ENCODE measurements at regions not wholly inside any gene's neighbourhood (a gene's known extent, or its start where the extent isn't known, plus 50 kb on each side); places are given as distances from the start of the nearest gene placed in this dataset.

DNA sequence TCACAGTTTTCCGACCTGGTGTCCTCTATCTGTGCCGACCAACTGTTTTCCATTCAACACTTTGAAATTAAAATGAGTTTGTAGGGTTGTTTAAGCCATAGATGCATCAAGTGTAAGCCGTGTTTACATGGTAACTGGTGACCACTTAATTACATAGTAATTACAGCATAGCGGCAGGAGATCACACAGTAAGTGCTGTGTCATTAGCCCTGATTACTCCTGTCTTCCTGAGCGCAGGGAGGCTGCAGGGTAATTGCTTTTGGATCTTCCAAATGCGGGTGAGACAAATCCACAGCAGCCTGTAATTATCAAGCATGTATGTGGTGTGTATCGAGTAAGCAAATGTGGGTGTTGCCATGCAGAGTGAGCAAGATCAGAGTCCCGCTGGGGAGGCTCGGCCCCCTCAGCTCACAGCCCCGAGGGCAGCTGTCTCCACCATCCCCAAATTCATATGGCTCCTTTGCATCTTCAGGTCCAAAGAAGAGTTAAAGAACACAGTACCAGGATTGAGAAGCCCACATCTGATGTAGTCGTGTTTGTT, 71.5 kb upstream of the HDAC4 start:
- DNase-seq = no peak

DNA sequence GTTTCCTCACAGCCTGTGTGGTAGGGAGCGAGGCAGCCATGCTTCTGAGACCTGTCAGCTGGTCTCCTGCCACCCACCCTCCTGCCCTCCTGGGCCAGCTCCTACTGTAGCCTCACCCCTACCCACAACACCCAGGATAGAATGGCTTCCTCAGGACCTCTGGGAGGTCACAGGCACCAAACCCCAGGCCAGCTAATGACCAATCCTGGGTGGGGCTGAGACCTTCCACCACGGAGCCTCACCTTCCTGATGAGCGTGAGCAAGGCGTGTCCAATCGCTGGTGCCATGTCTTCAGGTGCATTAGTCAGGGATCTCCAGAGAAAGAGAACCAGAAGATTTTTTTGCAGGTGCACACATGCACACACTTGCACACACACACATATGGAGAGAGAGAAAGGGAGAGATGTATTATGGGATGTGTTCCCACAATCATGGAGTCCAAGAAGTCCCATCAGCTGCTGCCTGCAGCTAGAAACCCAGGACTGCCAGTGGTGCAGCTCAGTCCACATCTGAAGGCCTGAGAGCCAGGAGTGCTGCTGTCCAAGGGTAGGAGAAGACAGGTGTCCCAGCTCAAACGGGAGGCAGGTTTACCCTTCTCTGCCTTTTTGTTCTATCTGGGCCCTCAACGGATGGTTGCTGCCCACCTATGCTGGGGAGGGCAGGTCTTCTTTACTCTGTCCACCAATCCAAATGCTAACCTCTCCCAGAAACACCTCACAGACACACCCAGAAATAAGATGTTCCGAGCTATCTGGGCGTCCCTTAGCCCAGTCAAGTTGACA, 70.4 kb upstream of the HDAC4 start:
- DNase-seq = no peak

DNA sequence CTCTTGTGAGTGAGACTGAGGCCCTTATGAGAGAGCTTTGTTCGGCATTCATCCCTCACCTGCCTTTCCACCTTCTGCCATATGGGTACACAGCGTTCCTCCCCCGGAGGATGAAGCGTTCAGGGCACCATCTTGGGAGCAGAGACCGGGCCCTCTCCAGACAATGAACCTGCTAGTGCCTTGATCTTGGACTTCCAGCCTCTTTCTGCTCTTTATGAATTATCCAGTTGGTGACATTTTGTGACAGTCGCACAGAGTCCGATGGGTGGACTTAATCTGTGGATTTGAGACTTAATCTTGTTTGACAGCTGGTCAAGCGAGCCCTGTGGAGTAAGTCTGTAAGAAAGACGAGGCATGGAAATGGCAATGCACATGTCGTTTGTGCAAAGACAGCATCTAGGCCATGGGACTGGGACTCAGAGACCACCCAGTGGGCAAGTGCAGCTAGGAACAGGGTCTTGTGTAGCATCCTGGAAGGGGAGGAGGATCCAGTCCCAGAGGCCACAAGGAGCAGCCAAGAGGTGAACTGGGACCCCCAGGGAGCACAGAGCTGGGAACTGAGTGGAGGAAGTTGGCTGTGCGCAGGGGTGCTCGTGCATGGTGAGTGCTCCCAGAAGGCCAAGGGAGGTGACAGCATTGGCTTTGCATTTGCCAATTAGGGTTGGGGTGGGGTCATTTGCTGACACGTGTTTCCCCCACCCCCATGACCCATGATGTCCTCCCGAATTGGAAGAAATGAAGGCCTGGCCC, 69.5 kb upstream of the HDAC4 start:
- no peak for DNase-seq

DNA sequence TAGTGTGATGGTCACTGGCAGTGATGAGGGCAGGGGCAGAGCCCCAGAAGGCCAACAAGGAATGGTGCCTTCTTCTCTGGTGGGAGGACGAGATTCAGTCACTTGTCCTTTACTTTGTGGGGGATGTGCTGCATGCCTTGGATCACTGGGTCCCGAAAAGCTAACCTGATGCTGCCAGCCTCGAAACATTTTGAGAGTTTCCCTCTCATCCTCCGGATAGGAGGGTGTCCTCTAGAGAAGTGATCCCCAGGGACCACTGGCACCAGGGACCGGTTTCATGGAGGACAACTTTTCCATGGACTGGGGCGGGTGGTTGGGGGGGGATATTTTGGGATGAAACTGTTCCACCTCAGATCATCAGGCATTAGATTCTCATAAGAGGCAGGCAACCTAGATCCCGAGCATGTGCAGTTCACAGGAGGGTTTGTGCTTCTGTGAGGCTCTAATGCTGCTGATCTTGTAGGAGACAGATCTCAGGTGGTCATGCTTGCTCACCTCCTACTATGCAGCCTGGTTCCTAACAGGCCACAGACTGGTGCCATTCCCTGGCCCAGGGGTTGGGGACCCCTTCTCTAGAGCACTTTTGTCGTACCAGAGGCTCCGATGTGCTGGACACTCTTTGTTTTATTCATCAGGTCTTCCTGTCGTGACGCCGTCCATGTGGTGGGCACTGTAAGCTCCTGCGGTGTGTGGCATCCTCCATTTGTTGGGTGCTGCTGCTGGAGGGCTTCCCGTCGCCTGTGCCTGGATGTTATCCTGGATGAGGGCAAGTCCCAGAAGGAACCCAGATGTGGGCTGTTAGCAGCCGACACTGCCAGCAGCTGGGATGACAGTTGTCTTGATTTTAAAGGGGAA, 68.5 kb upstream of the HDAC4 start:
- DNase-seq = no peak

DNA sequence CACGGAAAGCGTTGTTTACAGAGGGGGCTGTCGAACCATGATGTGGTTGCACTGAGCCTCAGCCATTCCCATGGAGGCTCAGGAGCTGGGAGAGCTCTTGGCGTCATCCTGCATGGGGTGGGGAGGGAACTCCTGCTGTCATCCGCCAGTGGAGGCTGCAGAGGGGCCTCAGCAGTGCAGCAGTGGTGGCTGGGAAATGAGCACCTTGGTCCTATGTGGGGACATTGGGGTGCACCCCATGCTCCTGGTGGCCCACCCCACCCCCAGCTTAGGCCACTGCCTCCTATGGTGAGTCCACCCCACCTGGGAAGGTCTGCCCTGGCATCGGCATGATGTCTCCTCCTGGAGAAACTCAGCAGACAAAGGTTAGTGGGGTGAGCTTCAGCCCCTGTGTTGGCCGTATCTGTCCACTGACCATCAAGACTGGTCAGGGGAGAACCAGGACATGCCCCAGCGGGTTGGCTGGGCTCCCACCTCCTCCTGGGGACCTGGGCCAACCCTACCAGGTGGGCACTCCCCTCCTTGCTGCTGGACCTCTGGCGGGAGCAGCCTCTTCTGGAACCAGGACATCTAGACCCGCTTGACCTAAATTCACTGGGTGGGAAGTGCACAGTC, 67.8 kb upstream of the HDAC4 start:
- no peak for DNase-seq

DNA sequence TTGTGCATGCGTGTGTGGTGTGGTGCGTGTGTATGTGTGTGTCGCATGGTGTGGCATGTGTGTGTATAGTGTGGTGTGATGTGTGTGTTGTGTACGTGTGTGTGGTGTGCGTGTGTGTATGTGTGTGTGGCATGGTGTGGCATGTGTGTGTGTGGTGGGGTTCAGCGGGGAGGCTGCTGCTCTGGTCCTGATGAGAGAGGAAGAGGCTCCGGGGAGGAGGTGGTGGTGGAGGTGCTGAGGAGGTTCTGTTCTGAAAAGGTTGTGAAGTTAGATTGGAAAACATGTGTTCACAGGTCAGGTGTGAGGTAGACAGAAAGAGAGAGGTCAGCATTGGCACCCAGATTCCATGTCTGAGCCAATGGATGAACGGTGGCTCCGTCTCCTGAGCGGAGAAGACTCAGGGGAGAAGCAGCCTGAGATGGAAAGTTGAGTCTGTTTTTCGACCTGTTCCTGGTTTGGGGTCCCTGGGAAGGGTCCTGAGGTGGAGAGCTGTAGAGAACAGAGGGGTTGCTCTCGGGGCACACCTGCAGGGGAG, 67.2 kb upstream of the HDAC4 start:
- no peak for DNase-seq

DNA sequence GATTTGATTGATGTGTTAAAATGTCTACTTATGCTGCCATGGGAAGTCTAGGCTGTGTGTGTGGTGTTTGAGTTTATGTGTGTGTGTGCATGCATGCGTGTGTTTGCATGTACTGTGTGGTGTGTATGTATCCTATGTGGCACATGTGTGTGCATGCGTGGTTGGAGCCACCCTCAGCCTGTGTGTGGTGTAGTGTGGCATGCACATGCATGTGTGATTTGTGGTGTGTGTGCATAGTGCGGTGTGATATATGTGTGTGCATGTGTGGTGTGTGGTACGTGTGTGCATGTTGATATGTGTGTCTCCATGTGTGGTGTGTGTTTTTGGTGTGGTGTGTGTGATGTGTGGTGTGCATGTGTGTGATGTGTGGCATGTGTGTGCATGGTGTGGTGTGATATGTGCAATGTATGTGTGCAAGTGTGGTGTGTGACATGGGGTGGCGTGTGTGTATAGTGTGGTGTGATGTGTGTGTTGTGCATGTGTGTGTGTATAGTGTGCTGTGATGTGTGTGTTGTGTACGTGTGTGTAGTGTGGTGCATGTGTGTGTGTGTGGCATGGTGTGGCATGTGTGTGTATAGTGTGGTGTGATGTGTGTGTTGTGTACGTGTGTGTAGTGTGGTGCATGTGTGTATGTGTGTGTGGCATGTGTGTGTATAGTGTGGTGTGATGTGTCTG, 66.6 kb upstream of the HDAC4 start:
- no peak for DNase-seq

DNA sequence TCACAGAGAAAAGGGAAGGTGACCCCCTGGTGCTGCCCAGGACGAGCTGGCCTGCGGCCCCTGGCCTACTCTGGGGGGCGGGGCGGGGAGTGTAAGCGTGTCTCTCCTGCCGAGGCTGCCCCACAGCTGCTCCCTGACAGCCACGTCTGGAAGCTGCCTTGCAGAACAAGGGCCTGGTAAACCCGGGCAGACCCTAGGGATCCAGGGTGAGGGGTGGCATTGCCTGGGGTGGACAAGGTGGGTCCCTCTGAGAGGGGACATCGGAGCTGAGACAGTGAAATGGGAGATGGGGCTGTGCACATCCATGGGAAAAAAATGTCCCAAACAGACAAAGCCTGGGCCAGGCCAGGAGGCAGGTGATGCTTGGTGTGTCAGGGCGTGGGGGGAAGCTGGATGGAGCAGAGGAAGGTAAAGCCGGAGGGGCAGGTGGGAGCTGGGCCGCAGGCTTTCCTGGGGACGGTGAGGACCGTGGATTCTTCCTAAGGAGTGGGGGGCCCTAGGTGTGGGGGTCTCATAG, 66.0 kb upstream of the HDAC4 start:
- no peak for DNase-seq

DNA sequence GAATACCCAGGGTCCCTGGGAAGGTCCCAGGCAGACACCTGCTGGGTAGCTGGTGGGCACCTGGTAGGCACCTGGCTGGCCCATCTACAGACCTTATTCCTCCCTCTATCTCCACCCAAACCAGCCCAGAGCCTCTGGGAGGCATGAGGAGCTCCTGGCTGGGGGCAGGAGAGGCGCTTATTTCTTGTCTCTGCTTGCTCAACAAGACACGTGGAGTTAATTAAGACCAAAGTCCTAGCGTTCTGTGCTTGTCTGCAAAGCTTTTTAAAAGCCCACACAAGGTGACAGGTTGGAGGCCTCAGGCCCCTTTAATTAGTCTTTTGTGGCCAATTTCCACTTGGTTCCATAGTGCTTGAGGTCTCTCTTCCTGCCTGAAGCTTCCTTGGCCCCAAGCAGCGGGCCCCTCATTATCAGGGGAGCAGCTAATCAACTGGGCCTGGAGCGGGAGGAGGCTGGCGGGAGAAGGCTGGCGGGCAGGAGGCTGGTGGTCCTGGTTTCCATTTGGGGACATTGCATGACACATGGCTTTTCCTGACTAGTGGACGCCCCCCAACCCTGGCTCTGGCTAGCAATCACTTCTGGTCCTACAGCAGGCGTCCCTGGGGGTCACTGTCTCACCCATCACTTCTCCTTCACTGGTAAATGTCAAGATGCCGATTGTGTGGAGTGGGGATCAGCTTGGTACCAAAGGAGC, 65.4 kb upstream of the HDAC4 start:
- DNase-seq = no peak

DNA sequence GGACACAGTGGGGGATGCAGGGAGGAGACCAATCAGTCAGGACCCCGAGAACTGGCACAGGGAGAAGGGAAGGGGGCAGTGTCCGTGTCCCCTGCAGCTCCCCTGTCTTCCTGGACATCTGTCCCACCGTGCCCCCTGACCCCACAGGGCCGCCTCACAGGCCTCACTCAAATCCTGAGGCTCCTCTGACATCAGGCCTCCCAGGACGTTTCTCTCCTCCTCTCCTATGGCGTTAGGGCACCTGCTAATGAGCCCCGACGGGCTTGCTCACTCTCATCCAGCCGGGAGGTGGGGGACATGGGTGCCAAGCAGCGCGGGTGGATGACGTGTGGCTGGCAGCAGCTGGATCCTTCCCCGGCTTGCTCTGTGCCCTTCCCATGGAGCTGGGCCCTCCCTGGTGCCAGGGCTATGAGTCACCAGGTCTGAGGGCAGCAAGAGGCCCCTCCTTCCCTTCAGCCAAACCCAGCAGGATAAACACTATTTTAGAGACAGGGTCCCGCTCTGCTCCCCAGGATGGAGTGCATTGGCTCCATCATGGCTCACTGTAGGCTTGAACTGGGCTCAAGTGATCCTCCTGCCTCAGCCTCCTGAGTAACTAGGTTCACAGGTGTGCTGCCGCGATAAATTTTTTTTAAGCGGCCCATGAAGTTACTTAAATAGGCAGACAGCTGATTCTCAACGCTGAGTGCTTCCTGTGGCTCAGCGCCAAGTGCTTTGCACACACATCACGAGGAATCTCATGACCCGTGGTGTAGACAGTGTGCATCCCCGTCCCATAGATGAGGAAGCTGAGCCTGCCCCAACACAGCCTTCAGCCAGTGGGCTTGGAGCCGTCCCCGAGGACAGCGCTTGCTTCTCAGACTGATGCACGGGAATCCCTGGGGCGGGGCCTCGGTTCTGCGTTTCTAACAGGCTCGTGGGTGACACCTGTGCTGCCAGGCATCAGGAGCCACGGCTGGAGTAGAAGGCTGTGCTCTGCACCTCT, 64.5 kb upstream of the HDAC4 start:
- DNase-seq = peak in 1 of 2 experiments; percentile 11

DNA sequence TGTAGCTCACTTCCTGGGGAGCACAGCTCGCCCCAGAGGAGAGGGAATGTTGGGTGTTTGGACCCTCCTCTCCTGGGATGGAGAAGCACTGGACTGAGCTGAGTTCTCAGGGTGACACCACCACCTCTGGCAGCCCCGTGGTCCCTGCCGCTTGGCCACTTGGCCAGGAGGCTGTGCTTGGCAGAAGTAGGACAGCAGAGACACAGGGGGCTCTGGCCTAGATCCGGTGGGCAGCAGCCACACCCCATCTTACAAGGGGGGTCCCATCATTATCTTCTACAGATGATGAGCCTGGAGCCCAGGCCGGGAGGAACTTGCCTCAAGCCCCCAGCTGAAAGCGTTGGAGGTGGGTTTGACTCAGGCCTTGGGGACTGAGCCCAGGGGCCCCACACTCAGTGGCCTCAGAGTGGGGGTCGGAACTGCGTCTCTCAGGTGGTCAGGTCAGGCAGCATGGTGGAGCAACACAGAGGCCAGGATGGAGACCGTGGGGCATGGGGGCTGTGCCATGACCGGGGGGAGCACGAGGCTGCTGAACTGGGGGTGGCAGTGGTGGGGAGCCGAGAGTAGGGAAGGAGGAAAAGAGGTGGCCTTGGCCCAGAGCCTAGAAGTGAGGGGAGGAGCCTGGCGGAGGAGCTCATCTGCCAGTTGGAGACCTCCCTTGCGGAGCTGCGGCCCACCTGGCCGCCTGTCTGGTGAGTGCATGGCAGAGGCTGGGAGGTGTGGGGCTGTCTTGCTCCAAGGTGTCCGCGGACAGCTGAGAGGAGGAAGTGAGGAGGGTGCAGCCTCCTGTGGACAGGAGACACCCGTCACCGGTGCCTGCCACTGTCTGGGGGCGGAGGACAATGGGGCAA, 63.6 kb upstream of the HDAC4 start:
- DNase-seq = no peak

DNA sequence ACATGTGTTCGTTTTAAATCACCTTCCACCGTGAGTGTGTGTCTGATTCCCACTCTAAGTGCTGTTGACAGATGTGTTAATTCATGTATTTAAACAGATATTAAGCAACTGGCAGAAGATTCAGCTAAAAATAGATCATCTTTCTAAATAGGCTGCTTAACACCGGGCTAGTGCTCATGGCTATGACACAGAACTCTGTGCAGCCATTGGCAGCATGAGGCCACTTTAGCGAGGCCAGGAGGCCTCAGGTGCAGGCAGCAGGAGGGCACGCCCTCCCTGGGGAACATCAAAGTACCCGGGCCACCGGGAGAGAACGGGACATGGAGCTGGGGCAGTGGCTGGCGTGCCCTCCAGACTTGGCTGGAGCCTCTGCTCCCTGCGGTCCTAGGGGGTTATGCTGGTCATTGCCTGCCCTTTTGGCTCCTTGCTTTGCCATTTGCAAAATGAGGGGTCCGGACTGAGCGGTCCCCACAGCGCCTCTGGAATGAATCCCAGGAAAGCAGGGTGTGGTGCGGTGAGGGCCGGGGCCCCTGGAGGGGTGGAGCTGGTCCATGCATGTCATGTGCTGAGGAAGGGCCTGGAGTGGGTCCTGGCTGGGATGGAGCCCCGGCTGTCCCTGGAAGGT, 62.8 kb upstream of the HDAC4 start:
- DNase-seq = no peak

DNA sequence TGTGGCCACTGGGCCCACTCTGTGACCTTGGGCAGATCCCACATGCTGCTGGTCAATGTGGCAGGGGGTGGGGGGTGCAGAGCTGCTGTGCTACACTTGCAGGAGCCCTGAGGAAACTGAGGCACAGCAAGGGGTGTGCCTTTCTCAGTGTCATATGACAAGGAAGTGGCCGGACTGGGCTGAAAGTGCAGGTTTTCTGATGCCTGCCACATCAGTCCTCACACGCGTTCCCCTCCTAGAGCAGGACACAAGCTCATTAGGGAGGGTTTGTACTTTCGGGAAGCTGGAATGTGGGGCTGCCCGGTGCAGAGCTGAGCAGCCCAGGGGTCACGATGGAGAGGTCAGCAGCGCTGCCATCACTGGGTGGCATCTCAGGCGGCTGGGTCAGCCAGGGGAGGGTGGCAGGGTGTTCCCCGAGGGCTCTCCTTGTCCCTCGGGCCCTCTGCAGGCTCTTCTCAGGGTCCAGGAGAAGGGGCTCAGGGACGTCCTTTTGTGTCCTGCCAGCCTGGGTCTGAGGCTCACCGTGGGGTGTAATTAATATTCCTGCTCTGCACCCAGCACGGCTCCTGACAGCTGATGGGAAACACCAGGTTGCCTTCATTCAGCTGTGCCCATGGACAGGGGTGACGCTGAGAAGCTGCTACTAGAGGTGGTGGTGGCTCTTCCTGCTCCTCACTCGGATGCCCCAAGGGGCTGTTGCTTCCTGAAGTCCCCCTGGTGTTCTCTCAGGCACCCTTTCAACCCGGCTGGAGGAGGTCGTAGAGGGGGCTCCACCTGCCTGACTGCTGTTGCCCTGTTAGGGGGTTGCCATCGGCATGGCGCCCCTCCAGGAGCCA, 62.1 kb upstream of the HDAC4 start:
- DNase-seq = no peak

DNA sequence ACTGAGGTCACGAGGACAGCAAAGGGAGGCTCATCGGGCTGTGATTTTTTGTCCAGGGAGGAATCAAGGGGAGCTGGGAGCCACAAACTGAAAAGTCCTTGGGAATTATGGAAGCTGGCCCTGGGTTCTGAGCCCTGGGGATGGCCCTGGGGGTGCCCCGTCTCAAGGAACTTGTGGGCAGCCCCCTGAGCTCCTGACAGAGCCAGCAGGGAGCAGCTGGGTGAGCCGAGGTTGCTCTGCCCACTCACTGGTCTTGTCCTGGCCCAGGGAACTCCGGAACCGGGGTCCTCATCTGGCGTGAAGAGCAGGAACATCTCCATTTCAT, 61.3 kb upstream of the HDAC4 start:
- no peak for DNase-seq

DNA sequence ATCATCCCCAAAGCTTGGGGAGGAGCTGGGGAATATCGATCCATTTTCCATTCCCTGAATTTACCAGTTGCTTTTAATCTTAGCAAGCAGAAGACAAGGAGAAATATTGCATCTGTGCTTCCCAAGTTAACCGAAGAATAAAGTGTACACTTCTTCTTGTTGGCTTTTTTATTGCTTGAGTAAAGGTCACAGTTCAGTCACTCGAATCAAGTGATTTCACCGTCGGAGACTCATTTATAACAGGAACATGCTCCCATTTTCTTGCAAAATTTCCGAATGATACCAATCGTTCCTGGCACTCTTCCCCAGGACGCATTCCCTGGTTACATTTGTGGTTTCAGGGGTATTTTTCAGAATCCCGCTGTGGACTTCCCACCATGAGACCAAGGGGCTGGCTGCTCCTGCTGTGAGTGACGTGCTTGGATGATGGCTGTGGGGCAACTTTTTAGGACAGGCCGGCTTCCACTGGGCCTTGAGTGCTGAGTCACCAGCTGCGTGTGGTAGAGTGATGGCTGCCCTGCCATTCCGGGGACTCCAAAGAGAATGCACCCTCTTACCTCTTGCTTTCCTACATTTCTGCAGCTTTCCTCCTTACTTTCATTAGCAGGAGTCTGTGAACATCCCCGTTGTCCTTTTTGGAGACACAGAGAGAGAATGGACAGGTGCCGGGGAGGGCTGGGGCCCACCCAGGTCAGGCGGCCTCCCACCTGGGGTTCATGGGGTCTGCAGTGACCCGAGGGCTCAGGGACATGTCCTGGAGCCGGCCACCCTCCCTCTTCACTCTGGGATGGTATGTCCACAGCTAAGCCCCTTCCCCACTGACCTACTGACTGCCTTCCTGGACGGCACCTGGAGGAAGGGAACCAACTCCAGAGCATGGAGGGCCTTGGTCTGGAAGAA, 60.7 kb upstream of the HDAC4 start:
- DNase-seq = no peak

DNA sequence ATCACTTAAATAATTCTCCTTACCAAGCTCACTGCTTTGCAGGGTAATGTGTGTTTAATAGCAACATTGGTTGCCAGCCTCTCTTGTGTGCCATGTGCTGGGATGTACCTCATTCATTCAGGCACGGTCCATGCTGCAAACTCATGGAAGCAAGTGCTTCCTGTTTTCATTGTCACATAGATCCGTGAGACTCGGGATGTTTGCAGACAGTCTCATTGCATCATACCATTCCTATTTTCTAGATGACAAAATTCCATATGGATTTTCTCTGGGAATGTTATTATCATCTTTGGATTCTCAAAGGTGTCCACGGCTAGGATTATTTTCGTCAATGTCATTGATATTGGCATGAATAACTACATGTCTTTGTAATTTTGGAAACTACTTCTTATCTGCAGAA, 60.0 kb upstream of the HDAC4 start:
- DNase-seq = no peak

All from AML-193 (cell line).